GM21390 (cell line): ENCODE measurements at regions not wholly inside any gene's neighbourhood (a gene's known extent, or its start where the extent isn't known, plus 50 kb on each side); places are given as distances from the start of the nearest gene placed in this dataset.
"Not testable (repeated sequence)": the region's sequence is repeated elsewhere in the genome, so short reads cannot be mapped to it uniquely, and the experiment has no call there.

Source experiments
- ATAC-seq: cut with Tn5 transposase; IDR thresholded peaks from one replicate; pipeline ENCODE4 v1.9.1; 2021; ENCODE audit not compliant: unreplicated experiment

DNA sequence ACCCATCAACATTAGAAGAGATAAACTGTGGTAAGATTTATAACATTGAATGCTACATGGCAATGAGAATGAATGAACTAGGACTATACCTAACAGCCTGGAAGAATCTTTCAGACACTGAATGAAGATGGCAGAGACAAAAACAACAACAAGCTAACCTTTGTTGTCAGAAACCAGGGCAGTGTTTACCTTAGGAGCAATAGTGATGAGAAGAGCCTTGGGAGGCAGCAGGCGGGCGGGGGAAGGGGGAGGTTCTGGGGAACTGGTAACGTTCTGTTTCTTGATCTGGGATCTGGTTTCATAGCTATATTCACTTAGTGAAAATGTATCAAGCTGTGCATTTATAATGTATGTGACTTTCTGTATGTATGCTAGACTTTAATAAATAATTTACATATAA lies 139.0 kb upstream of the TNRC6C start:
- ATAC-seq = no peak

DNA sequence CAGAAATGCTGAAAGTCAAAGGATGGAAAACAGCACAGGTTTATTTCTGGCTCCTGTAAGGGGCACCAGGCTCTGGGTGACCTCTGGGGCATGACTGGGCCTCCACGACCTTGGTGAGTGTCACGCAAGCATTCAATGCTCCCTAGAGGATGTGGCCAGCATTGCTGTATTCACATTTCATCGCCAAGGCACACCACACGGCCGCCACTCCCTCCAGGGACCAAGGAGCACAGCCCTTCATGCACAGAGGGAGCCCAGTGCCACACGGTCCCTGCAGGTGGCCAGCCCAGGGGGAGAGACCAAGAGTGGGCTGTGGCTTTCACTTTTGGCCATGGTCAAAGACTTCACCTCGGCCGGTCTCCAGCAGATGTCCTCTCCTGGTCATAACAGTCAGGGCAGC lies 137.4 kb upstream of the TNRC6C start:
- no peak for ATAC-seq

- no peak for ATAC-seq
Measured at GRCh38 chr17:77822302-77823030, 136.0 kb upstream of the TNRC6C start.

- no peak for ATAC-seq
Measured at GRCh38 chr17:77824102-77824779, 134.3 kb upstream of the TNRC6C start.

- no peak for ATAC-seq
Measured at GRCh38 chr17:77824780-77825280, 133.7 kb upstream of the TNRC6C start.

GRCh38 chr17:77825621-77826020 lies 132.9 kb upstream of the TNRC6C start:
- ATAC-seq = no peak

DNA sequence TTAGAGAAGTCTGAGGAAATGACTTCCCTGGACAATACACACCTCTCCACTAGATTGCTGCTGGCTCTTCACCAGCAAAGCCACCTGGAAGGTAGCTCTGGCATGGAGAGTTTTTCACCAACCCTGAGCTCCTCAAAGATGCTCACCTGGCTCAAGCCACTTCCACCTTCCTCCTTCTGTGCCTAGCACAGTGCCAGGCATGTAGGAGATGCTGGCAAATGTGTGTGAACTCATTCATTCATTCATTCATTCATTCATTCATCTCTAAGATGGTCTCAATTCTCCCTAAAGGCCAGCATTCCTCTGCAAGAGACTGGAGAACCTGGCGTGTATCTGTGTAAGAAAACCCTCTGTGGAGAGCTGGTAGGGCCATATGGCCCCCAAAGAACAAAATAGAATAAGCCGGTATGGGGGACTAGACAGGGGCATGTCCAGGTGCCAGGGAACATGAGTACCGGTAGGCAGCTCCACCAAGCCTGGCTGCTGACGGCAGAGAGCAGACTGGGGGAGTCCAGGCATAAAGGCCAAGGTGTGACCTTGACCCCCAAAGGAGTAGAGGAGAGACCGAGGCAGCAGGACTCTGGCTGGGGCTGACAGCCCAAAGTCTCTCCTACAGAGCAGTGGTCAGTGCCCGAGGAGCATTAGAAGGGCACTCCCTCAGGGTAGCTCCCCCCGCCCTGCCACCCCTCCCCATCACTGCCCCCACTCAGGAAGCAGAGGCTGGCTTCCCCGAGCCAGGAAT lies 132.2 kb upstream of the TNRC6C start:
- ATAC-seq = no peak

DNA sequence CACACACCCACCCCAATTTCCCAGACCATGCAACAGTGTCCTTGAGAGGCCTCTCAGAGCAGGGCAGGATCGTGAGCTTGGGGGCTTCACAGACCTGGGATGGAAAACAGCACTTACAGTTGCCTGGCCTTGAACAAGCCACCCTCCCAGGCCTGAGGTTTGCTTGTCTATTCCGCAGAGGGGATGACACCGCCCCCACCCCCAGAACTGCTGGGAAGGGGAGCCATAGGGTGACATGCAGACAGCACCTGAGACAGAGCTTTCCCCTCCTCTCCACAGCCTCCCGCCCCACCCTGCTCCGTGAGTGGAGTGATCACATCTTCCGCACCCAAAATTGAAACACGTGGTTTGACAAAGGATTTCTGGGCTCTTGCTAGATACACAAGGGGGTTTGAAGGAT lies 131.5 kb upstream of the TNRC6C start:
- no peak for ATAC-seq

DNA sequence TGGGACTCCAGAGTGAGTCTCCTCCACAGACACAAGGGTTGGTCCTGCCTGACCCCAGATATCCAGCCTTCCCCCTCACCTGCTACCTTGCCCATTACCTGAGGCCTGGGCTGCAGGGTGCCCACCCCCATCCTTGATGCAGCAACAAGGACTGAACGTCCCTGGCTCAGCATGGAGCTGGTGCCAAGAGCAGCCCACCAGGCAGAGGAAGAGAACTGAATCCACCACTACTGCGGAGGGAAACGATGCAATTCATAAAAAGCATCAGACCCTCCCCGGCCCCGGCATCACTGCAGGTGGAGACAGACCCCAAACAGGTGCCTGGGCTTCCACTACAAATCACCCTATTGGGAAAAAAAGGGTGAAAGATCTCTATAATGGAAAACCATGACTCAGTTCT lies 131.0 kb upstream of the TNRC6C start:
- no peak for ATAC-seq

DNA sequence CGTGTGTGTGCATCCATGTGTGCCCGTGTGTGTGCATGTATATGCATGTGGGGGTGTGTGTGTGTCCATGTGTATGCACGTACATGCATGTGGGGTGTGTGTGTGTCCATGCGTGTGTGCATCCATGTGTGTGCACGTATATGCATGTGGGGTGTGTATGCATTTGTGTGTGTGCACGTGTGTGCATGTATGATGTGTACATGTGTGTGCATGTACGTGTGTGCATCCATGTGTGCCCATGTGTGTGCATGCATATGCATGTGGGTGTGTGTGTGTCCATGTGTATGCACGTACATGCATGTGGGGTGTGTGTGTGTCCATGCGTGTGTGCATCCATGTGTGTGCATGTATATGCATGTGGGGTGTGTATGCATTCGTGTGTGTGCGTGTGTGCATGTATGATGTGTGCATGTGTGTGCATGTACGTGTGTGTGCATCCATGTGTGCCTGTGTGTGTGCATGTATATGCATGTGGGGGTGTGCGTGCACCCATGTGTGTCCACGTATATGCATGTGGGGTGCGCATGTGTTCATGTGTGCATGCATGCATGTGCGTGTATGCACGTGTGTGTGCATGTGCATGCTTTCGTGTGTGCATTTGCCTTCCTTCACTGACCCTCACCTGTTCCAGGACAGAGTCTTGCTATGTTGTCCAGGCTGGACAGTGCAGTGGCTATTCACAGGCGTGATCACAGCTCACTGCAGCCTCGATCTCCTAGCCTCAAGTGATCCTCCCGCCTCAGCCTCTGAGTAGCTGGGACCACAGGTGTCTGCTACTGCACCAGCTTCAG lies 129.6 kb upstream of the TNRC6C start:
- no peak for ATAC-seq

GRCh38 chr17:77829843-77830799 lies 128.4 kb upstream of the TNRC6C start:
- no peak for ATAC-seq

- ATAC-seq = no peak
Measured at GRCh38 chr17:77830816-77831473, 127.6 kb upstream of the TNRC6C start.

GRCh38 chr17:77831474-77832179 lies 126.9 kb upstream of the TNRC6C start:
- no peak for ATAC-seq

DNA sequence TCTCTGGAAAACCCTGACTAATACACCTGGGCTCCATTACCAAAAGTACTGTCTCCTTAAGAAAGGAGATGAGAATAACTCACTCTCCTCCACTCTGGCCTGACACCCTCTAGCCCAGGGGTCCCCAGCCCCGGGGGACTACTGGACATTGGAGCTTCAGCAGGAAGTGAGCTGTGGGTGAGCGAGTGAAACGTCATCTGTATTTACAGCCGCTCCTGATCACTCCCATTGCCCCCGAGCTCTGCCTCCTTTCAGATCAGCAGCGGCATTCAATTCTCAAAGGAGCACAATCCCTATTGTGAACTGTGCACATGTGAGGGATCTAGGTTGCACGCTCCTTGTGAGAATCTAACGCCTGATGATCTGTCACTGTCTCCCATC lies 126.3 kb upstream of the TNRC6C start:
- no peak for ATAC-seq

DNA sequence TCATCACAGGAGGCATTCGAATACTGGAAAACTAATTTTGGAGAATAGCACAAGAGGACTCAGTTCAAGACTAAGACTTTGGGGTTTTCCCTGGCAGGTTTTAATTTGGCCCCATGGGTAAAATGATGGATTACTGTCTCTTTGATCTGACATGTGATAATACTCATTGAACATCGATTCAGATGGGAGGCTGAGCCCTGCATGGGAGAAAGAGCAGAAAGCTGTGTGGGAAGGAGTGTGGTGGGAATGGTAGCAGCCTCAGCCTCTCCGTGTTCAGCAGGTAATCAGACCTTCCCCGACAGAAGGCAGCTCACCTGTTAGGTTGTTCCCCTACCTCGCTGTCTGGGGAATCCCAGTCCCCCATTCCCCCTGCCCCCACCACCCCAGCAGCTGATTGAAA lies 124.7 kb upstream of the TNRC6C start:
- no peak for ATAC-seq

GRCh38 chr17:77834170-77835115 lies 124.1 kb upstream of the TNRC6C start:
- ATAC-seq = no peak

DNA sequence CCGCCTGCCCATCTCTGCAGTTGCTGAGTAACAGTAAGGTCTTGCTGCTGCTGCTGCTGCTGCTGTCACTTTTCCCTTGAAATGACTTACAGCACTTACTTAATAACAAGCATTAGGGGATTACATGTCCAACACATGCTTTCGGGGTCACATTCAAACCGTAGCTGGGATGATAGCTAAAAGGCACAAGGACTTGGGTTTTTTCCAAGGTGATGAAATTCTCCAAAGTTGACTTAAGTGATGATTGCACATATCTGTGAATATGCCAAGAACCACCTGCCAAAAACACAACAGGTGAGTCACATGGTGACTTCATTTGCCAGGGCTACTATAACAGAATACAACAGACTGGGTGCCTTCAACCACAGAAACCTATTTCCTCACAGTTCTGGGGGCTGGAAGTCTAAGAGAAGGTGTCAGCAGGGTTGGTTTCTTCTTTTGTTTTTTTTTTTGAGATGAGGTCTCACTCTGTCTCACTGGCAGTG lies 121.9 kb upstream of the TNRC6C start:
- no peak for ATAC-seq

- ATAC-seq = not testable (repeated sequence)
Measured at GRCh38 chr17:77837072-77837471, 121.4 kb upstream of the TNRC6C start.
